ENCODE measurements at regions not wholly inside any gene's neighbourhood (a gene's known extent, or its start where the extent isn't known, plus 50 kb on each side); places are given as distances from the start of the nearest gene placed in this dataset.
A peak's percentile ranks its signal among the peaks of the same experiment; 100 is the strongest.
"Not testable (repeated sequence)": the region's sequence is repeated elsewhere in the genome, so short reads cannot be mapped to it uniquely, and the experiment has no call there.

GRCh38 chr2:83055376-83056010 is 1403.6 kb downstream of the SUCLG1 start:
- peak; percentile 92 for DNase-seq (ENCODE audit: low read depth)

- DNase-seq (ENCODE audit: low read depth): peak; percentile 48
These were observed 1404.3 kb downstream of the SUCLG1 start for GRCh38 chr2:83054751-83055150.

GRCh38 chr2:83051538-83052170 is 1407.4 kb downstream of the SUCLG1 start:
- DNase-seq (ENCODE audit: low read depth): peak; percentile 93

GRCh38 chr2:83042053-83042452 is 1417.0 kb downstream of the SUCLG1 start:
- no peak for DNase-seq (ENCODE audit: low read depth)

- DNase-seq (ENCODE audit: low read depth): peak; percentile 11
These were observed 1436.4 kb downstream of the SUCLG1 start for GRCh38 chr2:83022631-83023210.

- peak; percentile 48 for DNase-seq (ENCODE audit: low read depth)
These were observed 1441.6 kb downstream of the SUCLG1 start for GRCh38 chr2:83017366-83018090.

GRCh38 chr2:83016343-83017110 is 1442.6 kb downstream of the SUCLG1 start:
- DNase-seq (ENCODE audit: low read depth): no peak

GRCh38 chr2:83015900-83016299 is 1443.2 kb downstream of the SUCLG1 start:
- DNase-seq (ENCODE audit: low read depth): no peak

GRCh38 chr2:83015035-83015715 is 1443.9 kb downstream of the SUCLG1 start:
- DNase-seq (ENCODE audit: low read depth): no peak

- DNase-seq (ENCODE audit: low read depth): no peak
These were observed 1444.6 kb downstream of the SUCLG1 start for GRCh38 chr2:83014462-83014861.

GRCh38 chr2:83006961-83007360 is 1452.1 kb downstream of the SUCLG1 start:
- DNase-seq (ENCODE audit: low read depth): no peak

GRCh38 chr2:83003555-83003954 is 1455.5 kb downstream of the SUCLG1 start:
- no peak for DNase-seq (ENCODE audit: low read depth)

- no peak for DNase-seq (ENCODE audit: low read depth)
These were observed 1456.4 kb downstream of the SUCLG1 start for GRCh38 chr2:83002706-83003105.

- DNase-seq (ENCODE audit: low read depth): no peak
These were observed 1460.3 kb downstream of the SUCLG1 start for GRCh38 chr2:82998781-82999180.

GRCh38 chr2:82996217-82996616 is 1462.9 kb downstream of the SUCLG1 start:
- DNase-seq (ENCODE audit: low read depth): no peak

- no peak for DNase-seq (ENCODE audit: low read depth)
These were observed 1464.9 kb downstream of the SUCLG1 start for GRCh38 chr2:82994151-82994550.

- peak; percentile 23 for DNase-seq (ENCODE audit: low read depth)
These were observed 1465.5 kb downstream of the SUCLG1 start for GRCh38 chr2:82993609-82994008.

GRCh38 chr2:82992968-82993367 is 1466.1 kb downstream of the SUCLG1 start:
- no peak for DNase-seq (ENCODE audit: low read depth)

- not testable (repeated sequence) for DNase-seq (ENCODE audit: low read depth)
These were observed 1471.4 kb downstream of the SUCLG1 start for GRCh38 chr2:82987706-82988105.

GRCh38 chr2:82986899-82987298 is 1472.2 kb downstream of the SUCLG1 start:
- no peak for DNase-seq (ENCODE audit: low read depth)

- no peak for DNase-seq (ENCODE audit: low read depth)
These were observed 1473.4 kb downstream of the SUCLG1 start for GRCh38 chr2:82985572-82986197.

Measured in amniotic epithelial cell (primary cell).